Hepatocyte (in vitro differentiated cells): ENCODE measurements at regions not wholly inside any gene's neighbourhood (a gene's known extent, or its start where the extent isn't known, plus 50 kb on each side); places are given as distances from the start of the nearest gene placed in this dataset.

Experiments used
- DNase-seq: peaks from one replicate; pipeline ENCODE4 v3.0.0-alpha.2; 2016; ENCODE audit warnings: low spot score
- H2AFZ ChIP-seq: fragments of 200-600 bp; sonication (generic); 2 replicates; pipeline ENCODE4 v1.6.0; 2016; ENCODE audit warnings: antibody characterized with exemption, mild to moderate bottlenecking
- H3K27ac ChIP-seq: fragments of 200-600 bp; sonication (generic); 2 replicates; pipeline ENCODE4 v1.5.1; 2016; ENCODE audit warnings: mild to moderate bottlenecking
- H3K27me3 ChIP-seq: fragments of 200-600 bp; sonication (generic); 2 replicates; pipeline ENCODE4 v1.6.1; 2016
- H3K36me3 ChIP-seq: fragments of 200-600 bp; sonication (generic); replicated peaks from 2 replicates; pipeline ENCODE4 v1.5.1; 2016; ENCODE audit warnings: low read depth; ENCODE audit not compliant: insufficient read depth
- H3K4me1 ChIP-seq: fragments of 200-600 bp; sonication (generic); 2 replicates; pipeline ENCODE4 v1.5.1; 2016; ENCODE audit warnings: mild to moderate bottlenecking, moderate library complexity; ENCODE audit not compliant: insufficient read depth
- H3K4me2 ChIP-seq: fragments of 200-600 bp; sonication (generic); 2 replicates; pipeline ENCODE4 v1.6.0; 2016
- H3K4me3 ChIP-seq: fragments of 200-600 bp; sonication (generic); 2 replicates; pipeline ENCODE4 v1.5.1; 2016; ENCODE audit warnings: mild to moderate bottlenecking
- H3K79me2 ChIP-seq: fragments of 200-600 bp; sonication (generic); 2 replicates; pipeline ENCODE4 v1.6.0; 2017; ENCODE audit warnings: mild to moderate bottlenecking
- H3K9me2 ChIP-seq: fragments of 200-600 bp; sonication (generic); replicated peaks from 2 replicates; pipeline ENCODE4 v1.6.0; 2017; ENCODE audit warnings: mild to moderate bottlenecking; ENCODE audit not compliant: insufficient read depth
- H3K9me3 ChIP-seq: fragments of 200-600 bp; sonication (generic); 2 replicates; pipeline ENCODE4 v1.5.1; 2016; ENCODE audit warnings: low read depth, mild to moderate bottlenecking
- H4K20me1 ChIP-seq: fragments of 200-600 bp; sonication (generic); 2 replicates; pipeline ENCODE4 v1.6.0; 2016; ENCODE audit warnings: mild to moderate bottlenecking; ENCODE audit not compliant: insufficient read depth, poor library complexity, severe bottlenecking
- CTCF ChIP-seq: fragments of 200-600 bp; sonication (generic); IDR thresholded peaks from 2 replicates; pipeline ENCODE4 v1.5.1; 2016; ENCODE audit warnings: antibody characterized with exemption, mild to moderate bottlenecking; ENCODE audit not compliant: poor library complexity
- EZH2 ChIP-seq: fragments of 200-600 bp; sonication (generic); IDR thresholded peaks from 2 replicates; pipeline ENCODE4 v1.6.1; 2016; ENCODE audit warnings: antibody characterized with exemption, mild to moderate bottlenecking, borderline replicate concordance
- EZH2phosphoT487 ChIP-seq: fragments of 200-600 bp; sonication (generic); IDR thresholded peaks from one replicate; pipeline ENCODE4 v1.6.1; 2018; ENCODE audit warnings: antibody characterized with exemption, mild to moderate bottlenecking, low read depth, moderate library complexity; ENCODE audit not compliant: unreplicated experiment, severe bottlenecking
- WGBS: methylation state at CpG from one replicate; pipeline ENCODE4 v1.1.6; 2016; ENCODE audit warnings: low lambda C conversion rate; ENCODE audit errors: missing lambda C conversion rate; 5-methylcytosine and 5-hydroxymethylcytosine counted together

- no peak overlapping the region for H3K27ac ChIP-seq
- no peak for DNase-seq
- H2AFZ ChIP-seq: no peak overlapping the region
- no peaks in the 10 kb centered on the region for H3K79me2 ChIP-seq
- H3K9me3 ChIP-seq: no peaks in the 10 kb centered on the region
- H3K4me3 ChIP-seq: no peak overlapping the region
- H3K27me3 ChIP-seq: peaks cover 7% of the 10 kb centered on the region
- no peaks in the 10 kb centered on the region for H3K36me3 ChIP-seq
- TF ChIP-seq EZH2phosphoT487 (no peak), CTCF (no peak), EZH2 (no peak)
- no peaks in the 10 kb centered on the region for H3K4me1 ChIP-seq
- H3K9me2 ChIP-seq: no peaks in the 10 kb centered on the region
- no peak overlapping the region for H3K4me2 ChIP-seq
- H4K20me1 ChIP-seq: no peaks in the 10 kb centered on the region
These were observed 336.8 kb upstream of the MANEA start for GRCh38 chr6:95240514-95240913.

GRCh38 chr6:95242560-95242959 lies 334.8 kb upstream of the MANEA start:
- H2AFZ ChIP-seq: no peak overlapping the region
- H3K79me2 ChIP-seq: no peaks in the 10 kb centered on the region
- H3K4me3 ChIP-seq: no peak overlapping the region
- H3K27ac ChIP-seq: no peak overlapping the region
- no peak for DNase-seq
- H3K4me1 ChIP-seq: no peaks in the 10 kb centered on the region
- no peaks in the 10 kb centered on the region for H4K20me1 ChIP-seq
- H3K36me3 ChIP-seq: no peaks in the 10 kb centered on the region
- 42% methylated on average over 1 of the region's 1 CpG for WGBS
- H3K27me3 ChIP-seq: peaks cover 7% of the 10 kb centered on the region
- no peaks in the 10 kb centered on the region for H3K9me3 ChIP-seq
- H3K4me2 ChIP-seq: no peak overlapping the region
- TF ChIP-seq CTCF: no peak
- no peak for TF ChIP-seq EZH2phosphoT487
- no peak for TF ChIP-seq EZH2
- H3K9me2 ChIP-seq: no peaks in the 10 kb centered on the region

GRCh38 chr6:95243053-95243452 lies 334.3 kb upstream of the MANEA start:
- Histone ChIP-seq H3K79me2 (no peaks in the 10 kb centered on the region), H3K9me2 (no peaks in the 10 kb centered on the region), H3K27me3 (peaks cover 7% of the 10 kb centered on the region), H4K20me1 (no peaks in the 10 kb centered on the region), H3K9me3 (no peaks in the 10 kb centered on the region), H3K4me2 (no peak overlapping the region), H3K27ac (no peak overlapping the region), H2AFZ (no peak overlapping the region), H3K4me3 (no peak overlapping the region), H3K4me1 (no peaks in the 10 kb centered on the region), H3K36me3 (no peaks in the 10 kb centered on the region)
- TF ChIP-seq EZH2phosphoT487: no peak
- no peak for TF ChIP-seq EZH2
- no peak for TF ChIP-seq CTCF
- DNase-seq: no peak

GRCh38 chr6:95244751-95245150 lies 332.6 kb upstream of the MANEA start:
- TF ChIP-seq EZH2phosphoT487 (no peak), CTCF (no peak), EZH2 (no peak)
- DNase-seq: no peak
- no peak overlapping the region for H2AFZ ChIP-seq
- H3K4me2 ChIP-seq: no peak overlapping the region
- H3K9me2 ChIP-seq: no peaks in the 10 kb centered on the region
- H3K4me3 ChIP-seq: no peak overlapping the region
- H4K20me1 ChIP-seq: no peaks in the 10 kb centered on the region
- WGBS: 72% methylated on average over 2 of the region's 2 CpGs
- H3K36me3 ChIP-seq: no peaks in the 10 kb centered on the region
- no peaks in the 10 kb centered on the region for H3K4me1 ChIP-seq
- peaks cover 3% of the 10 kb centered on the region for H3K27me3 ChIP-seq
- H3K9me3 ChIP-seq: no peaks in the 10 kb centered on the region
- H3K79me2 ChIP-seq: no peaks in the 10 kb centered on the region
- no peak overlapping the region for H3K27ac ChIP-seq
